ENCODE measurements at regions not wholly inside any gene's neighbourhood (a gene's known extent, or its start where the extent isn't known, plus 50 kb on each side); places are given as distances from the start of the nearest gene placed in this dataset.
"Not testable (repeated sequence)": the region's sequence is repeated elsewhere in the genome, so short reads cannot be mapped to it uniquely, and the experiment has no call there.

DNA sequence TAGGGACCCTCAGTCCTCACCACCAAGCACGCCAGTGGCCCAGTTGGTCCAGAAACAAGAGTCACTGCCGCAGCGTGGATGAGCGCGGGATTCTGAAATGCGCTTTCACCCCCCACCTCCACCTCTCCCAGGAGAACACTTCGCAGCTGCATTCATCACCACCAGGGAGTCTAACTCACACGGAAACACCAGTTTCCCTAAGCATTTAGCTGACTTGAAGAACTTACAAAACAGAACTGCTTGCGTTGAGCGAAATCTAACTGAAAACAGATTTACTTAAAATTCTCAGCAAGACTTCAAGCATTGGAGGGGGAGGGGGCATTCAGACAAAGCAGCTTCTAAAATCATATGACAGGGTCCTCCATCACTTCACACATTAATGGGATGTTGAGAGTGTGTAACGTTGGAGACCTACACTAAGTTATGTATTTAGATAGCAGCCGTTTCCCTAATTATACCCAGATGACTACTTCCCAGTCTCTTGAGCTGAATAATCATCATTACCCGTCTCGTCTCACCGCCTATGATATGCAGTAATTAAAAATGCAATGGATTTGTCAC is 258.2 kb upstream of the IRS2 start:
- DNase-seq, result no peak

DNA sequence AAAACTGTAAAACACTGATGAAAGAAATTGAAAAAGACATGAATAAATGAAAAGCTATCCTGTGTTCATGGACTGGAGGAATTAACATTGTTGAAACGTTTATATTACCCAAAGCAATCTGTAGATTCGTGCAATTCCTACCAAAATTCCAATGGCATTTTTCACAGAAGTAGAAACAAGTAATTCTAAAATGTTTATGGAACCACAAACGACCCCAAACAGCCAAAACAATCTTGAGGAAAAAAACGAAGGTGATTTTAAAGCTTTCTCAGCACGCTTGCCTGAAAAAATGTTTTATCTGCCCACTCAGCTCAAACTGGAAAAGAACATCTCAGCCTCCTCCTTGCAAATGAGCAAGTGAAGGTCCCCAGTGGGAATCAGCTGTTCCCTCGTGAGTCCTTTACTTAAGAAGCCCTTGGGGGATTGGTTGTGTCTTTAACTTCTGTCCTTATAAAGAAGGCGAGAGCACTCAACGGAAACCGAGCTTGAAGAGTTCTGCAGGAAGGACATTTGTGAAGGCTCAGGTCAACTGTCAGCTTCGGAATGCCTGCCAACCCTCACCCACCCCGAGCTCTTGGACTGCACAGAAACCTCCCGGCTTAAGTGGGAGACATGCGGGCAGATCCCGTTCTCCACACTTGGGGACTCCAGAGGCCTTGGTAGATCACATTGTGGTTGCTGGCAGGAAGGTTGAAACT is 256.0 kb upstream of the IRS2 start:
- no peak for DNase-seq

DNA sequence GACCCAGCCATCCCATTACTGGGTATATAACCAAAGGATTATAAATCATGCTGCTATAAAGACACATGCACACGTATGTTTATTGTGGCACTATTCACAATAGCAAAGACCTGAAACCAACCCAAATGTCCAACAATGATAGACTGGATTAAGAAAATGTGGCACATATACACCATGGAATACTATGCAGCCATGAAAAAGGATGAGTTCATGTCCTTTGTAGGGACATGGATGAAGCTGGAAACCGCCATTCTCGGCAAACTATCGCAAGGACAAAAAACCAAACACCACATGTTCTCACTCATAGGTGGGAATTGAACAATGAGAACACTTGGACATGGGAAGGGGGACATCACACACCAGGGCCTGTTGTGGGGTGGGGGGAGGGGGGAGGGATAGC is 255.3 kb upstream of the IRS2 start:
- DNase-seq, result not testable (repeated sequence)

DNA sequence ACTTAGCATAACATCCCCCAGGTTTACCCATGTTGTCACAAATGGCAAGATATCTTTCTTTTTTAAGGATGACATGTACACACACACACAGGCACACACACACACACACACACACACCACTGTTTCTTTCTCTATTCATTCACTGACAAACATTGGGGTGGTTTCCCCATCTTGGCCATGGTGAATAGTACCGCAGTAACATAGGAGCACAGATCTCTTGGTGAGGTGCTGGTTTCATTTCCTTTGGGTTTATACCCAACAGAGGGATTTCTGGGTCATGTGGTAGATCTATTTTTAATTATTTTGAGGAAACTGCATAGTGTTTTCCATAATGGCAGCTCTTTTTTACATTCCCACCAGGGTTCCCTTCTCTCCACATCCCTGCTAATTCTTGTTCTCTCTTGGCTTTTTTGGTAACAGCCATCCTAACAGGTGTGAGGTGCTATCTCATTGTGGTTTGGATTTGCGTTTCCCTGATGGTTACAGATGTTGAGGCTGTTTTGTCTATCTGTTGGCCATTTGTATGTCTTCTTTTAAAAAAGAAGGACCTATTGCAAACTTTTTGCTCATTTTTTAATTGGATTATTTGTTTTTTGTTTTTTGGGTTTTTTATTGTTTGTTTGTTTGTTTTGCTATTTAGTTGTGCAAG is 251.7 kb upstream of the IRS2 start:
- no peak for DNase-seq

DNA sequence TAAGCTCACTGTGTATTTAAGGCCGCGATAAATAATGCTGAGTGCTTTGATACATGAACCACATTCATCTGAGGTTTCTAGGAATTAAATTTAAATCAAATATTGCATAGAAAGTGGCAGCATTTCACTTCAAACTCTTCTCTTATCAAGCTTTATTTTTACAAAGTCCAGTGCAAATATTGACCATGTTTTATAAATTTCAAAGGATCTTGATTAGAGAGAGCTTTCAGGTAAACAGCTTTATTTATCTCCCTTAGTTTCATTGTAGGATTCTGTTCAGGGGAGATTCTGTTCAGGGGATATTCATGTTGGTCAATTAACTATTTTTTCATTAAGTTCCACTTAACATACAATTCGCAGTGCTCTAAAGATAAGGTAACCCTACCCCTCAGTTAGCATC is 249.7 kb upstream of the IRS2 start:
- no peak for DNase-seq

DNA sequence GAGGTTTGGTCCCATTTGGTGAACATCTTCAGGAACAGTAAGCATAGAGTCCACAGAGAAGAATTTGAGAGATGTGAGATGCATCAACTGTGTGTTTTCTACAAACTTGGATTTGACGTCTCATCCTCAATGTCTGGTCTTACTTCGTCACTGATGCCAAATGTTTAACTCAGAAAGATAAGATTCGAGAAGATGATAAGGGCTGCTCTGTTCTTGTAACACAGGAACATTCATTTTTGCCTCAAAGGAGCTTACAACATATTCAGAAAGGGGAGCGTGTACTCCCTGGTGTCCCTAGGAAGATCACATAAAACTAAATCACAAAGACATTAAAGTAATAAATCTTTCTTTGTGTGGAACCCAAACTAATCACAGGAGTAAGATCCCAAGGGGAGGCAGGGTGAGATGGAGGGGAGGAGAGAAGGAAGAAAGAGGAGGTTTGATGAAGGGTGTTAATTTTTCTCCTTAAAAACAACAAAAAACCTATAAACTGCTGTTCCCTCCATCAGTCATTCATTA is 247.7 kb upstream of the IRS2 start:
- DNase-seq, result no peak

DNA sequence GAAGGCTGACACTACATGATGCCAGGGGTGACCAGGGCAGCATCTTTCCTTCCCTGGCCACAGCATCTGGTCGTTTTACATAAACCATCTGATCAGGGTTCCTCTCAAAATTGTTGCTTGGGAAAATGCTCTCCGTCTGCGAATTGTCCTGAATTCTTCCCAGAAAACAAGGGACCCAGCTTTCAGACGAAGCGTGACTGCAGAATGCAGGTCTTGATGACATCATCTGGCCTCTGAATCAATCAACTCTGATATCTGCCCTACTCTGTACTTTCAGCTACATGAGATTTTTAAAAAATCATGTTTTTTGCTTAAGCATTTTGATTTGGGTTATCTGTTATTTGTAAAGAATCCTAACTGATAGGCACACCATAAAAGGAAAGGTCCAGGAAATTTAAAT is 246.6 kb upstream of the IRS2 start:
- DNase-seq, result no peak

DNA sequence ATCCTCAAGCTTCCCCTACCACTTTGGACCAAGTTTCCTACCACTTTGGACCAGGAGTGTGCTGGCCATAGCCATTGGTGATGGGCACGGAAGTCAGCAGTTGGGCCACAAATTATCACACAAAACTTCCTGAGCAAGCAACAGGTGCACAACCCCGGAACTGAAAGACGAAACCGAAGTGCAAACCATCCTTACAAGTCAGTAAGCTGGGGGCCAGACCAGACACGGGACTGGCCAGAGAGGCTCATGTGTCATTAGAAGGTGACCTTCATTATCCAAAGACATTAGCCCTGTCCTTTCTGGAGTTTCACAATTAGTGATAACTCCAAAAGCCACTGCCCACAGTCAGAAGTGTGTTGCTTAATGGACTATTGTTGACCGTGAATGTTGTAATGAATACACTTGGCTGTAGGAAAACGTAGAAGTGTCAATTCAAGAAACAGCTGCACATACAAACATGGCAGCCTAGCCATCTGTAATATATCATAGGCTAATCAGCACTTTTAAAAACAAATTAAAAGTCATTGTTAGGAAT is 244.1 kb upstream of the IRS2 start:
- DNase-seq, result peak; percentile 32

DNA sequence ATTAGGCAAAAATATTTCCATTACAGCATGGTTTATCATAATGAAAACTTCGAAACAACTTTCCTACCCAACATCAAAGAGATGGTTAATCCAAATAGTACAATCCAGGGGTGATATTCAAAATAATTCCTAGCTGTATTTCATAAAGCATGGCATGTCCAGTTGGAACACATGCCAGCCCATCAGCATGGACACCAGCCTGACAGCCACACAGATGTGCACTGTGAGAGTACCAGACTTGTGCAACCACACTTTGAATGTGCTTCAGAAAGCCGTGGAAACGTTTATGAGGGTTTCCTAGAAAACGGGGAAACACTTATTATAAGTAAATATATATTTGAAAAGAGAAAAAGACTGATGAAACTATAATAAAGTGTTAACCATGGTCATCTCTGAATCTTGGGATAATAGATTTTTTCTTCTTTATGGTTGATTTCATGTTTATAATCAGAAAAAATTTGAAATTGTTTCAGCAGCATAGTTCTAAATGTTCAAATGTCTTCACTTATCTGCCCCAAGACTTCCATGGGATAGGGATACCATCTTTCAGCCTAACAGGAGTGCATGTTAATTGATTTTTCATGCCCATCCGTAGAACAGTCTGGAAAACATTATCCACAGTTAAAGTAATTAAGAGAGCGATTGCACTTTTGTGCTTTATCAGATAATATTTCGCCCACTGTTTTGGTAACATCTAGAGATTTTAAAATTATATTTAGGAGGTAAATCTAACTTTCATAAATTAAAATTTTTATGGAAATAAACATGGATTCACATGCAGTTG is 242.6 kb upstream of the IRS2 start:
- no peak for DNase-seq

DNA sequence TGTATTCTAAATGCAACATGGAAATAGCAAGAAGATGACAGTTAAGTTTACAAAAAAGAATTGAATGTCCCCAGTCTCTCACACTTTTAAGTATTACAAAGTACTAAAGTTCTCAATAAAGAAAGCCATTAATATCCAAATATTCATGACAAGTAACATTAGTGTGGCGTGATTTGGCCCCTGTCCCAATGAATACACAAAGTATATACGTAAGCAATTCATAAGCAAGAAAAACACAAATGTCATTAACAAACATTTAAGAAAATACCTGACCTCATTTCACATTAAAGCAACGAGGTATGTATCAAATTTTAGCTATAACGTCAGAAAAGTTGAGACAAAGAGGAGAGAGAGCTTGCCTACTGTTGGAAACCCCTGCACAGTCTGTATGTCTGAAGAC is 241.9 kb upstream of the IRS2 start:
- no peak for DNase-seq

DNA sequence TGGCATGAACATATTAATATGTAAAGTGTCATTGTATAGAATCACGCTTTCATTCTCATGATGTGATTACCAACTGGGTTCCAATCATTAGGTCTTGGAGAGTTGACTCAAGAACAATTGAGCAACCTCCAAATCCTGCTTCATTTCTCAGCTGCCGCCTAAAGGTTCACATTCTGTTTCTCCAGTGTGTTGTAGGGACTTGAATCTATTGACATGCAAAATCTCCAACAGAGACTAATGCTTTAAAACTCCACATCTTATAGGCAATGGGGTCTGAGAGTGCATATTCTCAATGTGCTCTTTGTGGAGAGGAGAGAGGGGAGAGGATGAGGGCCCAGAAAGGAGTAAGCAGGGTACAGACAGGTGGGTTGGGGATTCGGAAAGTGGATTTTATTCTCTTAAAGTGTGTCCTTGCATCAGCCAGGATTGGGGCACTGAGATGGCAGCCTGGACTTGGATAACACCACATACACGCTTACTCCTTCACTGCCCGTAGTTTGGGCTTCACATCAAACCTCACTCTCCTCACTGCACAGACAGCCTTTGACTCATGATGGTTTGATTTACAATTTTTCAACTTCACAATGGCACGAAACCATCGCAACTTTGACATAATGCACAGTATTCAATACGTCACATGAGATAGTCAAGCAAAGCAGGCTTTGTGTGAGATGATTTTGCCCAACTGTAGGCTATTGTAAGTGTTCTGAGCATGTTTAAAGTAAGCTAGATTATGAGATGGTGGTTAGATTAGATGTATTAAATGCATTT is 241.3 kb upstream of the IRS2 start:
- DNase-seq, result no peak

DNA sequence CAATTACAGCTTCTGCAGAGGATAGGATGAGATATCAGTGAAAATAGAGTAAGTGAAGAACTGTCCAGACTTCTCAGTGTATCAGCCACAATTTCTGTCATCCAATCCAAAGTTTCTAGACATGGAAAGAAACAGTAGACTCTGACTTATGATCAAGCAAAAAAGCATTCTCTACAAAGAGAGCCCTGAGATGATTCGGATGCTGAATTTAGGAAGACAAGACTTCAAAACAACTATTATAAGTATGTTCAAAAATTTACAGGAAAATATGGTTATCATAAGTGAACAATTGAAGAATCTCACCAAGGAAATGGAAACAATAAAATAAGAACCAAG is 238.2 kb upstream of the IRS2 start:
- no peak for DNase-seq

DNA sequence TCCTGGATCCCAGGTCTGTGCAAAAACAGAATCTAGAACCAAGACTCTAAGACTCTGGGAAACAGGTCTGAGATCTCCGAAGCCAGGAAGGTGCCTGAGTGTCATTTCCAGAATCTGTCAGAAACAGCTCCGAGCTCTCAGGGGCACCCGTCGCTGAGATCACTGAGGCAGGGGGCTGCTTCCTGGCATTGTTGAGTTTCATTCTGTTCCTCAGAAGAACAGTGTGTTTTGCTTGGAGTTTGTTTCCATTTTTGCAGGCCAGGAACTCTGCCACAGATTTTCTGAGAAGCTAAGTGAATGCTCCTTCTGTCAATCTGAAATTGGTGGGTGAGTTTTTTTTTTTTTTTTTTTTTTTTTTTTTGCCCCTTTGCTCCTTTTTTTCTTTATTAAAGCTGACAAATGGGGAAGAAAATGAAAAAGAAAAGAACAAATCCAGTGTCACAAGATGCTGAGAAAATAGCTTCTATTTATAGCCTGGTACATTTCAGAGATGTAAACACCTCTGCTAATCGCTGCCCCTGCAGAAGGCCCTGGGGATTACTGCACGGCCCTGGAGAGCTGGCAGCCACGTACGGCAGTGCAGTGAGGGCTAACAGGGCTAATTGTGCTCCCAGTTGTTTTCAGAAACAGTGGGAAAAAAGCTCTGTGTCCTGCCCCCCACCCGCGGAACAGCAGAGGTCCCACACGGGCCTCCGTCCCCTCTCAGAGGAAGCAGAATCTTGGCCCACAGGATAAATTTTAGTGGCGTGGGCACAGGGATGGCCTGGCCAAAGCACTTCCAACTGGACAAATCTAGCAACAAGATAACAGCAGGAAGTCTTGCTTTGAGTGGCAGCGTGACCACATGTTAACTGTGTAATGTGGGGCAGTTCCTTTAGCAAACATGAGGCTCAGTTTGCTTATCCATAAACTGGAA is 237.6 kb upstream of the IRS2 start:
- DNase-seq, result peak; percentile 67

DNA sequence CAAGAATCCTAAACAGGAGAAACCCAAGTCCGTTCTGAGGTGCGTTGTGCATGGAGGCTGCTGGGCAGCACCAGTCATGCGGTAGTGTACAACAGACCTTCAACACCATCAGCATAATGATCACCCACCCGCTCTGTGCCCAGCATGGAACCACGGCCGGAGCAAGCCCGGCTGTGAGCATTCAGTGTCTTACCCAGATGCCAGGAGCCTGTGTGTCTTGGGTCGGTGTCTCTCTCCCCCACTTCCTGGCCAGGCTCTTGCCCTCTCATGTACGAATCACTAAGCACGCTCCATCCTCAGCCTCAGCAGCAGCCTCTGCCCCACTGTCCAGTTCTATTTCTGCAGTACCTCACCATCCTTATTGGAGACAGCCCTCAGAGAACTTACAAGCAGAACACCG is 231.6 kb upstream of the IRS2 start:
- DNase-seq, result no peak

DNA sequence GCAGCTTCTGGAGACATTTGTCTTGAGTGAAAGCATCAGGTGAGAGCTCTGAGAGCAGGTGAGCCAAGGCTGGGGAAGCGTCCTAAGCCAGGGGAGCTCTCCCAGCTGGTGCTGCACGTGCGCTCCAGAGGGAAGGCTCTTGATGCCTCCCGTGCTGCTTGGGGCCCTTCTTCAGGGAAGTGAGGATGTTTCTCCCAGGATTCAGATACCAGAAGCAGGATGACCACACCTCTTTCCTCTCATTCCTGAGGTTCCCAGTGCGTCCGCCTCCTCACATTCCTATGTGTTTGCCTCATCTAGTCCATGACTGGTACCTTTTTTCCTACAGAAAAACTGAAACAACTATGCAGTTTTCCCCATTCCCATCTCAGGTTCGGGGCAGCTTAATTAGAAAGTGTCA is 231.0 kb upstream of the IRS2 start:
- DNase-seq, result no peak

DNA sequence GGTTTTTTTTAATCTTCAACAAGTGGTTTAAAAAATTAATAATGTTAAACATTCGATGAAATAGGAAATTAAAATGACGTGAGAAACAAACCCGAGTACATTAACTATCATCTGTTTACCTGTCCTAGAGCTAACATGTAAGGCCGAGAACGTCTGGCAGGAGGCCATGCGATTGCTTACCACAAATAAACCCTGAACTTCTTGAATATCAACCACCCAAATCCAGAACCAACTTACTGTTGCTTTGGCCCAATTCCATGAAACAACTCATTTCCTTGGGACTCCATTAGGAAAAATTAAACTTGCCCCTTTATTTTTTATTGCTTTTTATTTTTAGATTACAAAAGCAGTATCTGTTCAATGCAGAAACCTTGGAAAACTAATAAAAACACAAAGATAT is 228.9 kb upstream of the IRS2 start:
- DNase-seq, result peak; percentile 60

DNA sequence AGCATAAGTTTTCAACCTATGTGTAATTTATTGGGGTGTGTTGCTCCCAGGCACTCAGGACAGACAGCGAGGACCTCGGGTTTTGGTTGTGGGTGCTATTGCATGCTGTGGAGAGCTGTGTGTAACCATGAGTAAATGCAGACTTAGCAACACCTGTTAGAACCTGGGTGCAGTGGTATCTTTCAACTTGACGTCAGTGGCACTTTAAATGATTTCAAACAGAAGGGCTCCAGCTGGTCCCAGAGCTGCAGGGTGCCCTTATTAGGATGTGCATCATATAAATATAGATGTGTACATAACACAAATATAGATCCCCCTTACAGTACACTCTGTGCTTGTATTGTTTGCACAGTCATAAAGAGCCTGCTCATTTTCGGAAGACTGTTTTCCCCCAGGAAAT is 228.3 kb upstream of the IRS2 start:
- DNase-seq, result peak; percentile 90

DNA sequence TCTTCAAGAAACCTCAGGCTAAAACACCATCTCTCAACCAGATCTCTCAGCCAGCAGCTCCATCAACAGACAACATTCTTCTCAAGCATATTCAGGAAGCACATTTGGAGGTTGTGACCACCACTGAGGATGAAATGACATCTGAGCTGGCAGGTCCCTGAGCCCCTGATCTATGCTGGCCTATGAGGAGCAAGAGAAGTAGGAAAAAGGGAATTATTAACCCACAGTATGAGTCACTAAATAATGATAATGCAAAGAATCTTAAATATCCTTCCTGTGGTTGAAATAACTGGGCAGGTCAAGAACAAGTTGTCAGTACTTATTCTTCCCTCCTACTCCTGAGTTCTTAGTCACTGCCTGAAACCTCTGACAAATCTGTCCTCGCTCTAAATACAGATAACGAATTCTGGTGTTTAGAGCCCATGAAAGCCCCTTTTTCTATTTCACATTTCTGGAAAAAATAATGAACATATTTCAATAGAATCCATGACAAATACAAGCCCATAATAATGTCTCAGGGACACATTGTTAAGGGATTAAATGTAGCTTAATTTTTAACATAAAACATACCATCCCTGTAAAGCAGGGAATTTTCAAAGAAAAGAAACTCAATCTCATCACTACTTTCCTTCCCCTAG is 225.8 kb upstream of the IRS2 start:
- no peak for DNase-seq

DNA sequence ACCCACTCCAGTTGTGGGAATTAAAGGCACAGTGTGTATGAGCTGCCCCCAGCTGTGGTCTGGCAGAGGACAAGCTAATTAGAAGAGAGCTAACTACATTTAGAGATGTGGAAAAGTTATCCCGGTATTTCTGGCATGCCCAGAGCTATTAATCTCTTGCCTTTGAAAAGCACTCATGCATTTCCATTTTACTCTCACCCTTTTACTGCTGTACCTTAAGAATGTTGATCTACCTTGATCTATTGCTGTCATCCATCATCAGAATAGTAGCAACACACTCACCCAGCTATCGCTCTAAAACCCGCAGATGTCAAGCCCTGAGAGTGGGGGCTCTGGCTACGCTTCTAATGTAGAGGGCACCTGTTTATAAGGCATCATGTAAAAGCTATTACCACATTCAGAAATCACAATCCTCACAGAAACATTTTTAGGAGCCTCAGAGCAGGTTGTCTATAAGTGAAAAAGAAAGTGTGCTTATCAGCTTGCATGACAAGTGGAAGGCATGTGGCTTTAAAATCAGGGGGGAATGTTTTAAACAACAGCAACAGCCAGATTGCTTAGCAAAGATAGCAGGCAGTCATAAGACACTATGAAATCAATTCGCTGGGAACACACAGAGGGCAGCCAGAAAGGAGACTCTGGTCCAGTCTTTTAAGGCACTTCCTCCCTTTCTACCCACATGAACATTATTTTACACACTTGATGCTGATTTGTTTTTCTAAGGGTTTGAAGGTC is 224.2 kb upstream of the IRS2 start:
- DNase-seq, result no peak

DNA sequence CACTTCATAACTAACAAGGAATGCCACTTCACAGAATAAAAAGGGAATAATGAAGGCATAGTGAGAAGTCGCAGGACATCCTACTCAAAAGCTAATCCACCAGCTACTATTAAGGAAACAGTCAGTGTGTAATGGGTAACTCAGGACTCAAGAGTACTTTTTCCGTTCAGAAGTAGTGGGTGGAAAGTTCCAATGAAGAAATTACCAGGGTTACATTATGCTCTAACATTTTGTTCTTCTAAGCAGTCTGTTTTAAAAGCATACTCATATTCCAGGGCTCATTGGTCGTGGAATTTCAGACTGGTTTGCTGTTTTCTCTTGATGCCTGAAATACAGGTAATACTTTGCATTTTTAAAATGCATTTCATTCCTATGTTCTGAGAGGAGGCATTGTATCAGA is 222.4 kb upstream of the IRS2 start:
- DNase-seq, result no peak

Data from NCI-H748 treated with DMSO at 0.1 percent for 48 hours (cell line).